ENCODE measurements at regions not wholly inside any gene's neighbourhood (a gene's known extent, or its start where the extent isn't known, plus 50 kb on each side); places are given as distances from the start of the nearest gene placed in this dataset.

GRCh38 chr18:52009958-52010357 lies 330.0 kb upstream of the DCC start:
- Histone ChIP-seq H3K4me2 (ENCODE audit: insufficient read depth, low read length) (no peak overlapping the region), H3K27ac (ENCODE audit: extremely low read depth, low read depth, low read length) (no peak overlapping the region), H3K9me3 (replicated peaks; ENCODE audit: control insufficient read depth, insufficient read depth, low read depth, low read length) (no peaks in the 10 kb centered on the region), H2AFZ (ENCODE audit: low read depth, low read length) (no peak overlapping the region), H3K79me2 (ENCODE audit: control insufficient read depth, insufficient read depth, low read length) (no peaks in the 10 kb centered on the region), H3K4me3 (no peak overlapping the region), H3K36me3 (ENCODE audit: control insufficient read depth, insufficient read depth, low read length) (no peaks in the 10 kb centered on the region), H3K27me3 (ENCODE audit: control insufficient read depth in 2 of 2, insufficient read depth in 2 of 2, low read length in 2 of 2) (no peaks in the 10 kb centered on the region), H3K9ac (ENCODE audit: insufficient read depth in 1 of 2, low read depth in 2 of 2, low read length in 2 of 2) (no peak overlapping the region), H4K20me1 (replicated peaks; ENCODE audit: control insufficient read depth, insufficient read depth, low read length) (no peaks in the 10 kb centered on the region), H3K4me1 (replicated peaks in 1 of 2; ENCODE audit: control insufficient read depth in 2 of 2, insufficient read depth in 2 of 2, low read length in 2 of 2) (no peaks in the 10 kb centered on the region), H3K9me1 (ENCODE audit: control insufficient read depth, insufficient read depth, low read length) (no peaks in the 10 kb centered on the region)
- ATAC-seq (no peak), DNase-seq (ENCODE audit: extremely low read depth in 1 of 4, low spot score in 3 of 4) (no peak), FAIRE-seq (no peak)
- ChIA-PET POLR2A (no interaction called here), CTCF (ENCODE audit: low intra/inter-chr PET ratio) (no interaction called here)
- WGBS (ENCODE audit: insufficient coverage, low coverage, missing lambda C conversion rate): 0% methylated on average over 1 of the region's 1 CpG
- TF ChIP-seq TCF7L2 (IDR thresholded peaks at IDR 0.05; ENCODE audit: low read depth, low read length) (no peak), MAFF (IDR thresholded peaks at IDR 0.05; ENCODE audit: low read length) (no peak), ZNF551 (CRISPR knock-in tag; IDR thresholded peaks at IDR 0.05) (no peak), TEAD4 (IDR thresholded peaks at IDR 0.05; ENCODE audit: low read length) (no peak), TEAD4 (CRISPR knock-in tag; IDR thresholded peaks at IDR 0.05; ENCODE audit: borderline replicate concordance) (no peak), POLR2G (IDR thresholded peaks at IDR 0.05; ENCODE audit: low read depth, low read length) (no peak), RFX5 (IDR thresholded peaks at IDR 0.05; ENCODE audit: low read depth, low read length) (no peak), FOXA3 (CRISPR knock-in tag; conservative IDR thresholded peaks at IDR 0.05 in 1 of 2, IDR thresholded peaks at IDR 0.05 in 1 of 2) (no peak), ETS2 (tag; IDR thresholded peaks at IDR 0.05; ENCODE audit: borderline replicate concordance, poor library complexity, severe bottlenecking) (no peak), ATF6 (CRISPR knock-in tag; IDR thresholded peaks at IDR 0.05) (no peak), BRF2 (IDR thresholded peaks at IDR 0.05; ENCODE audit: borderline replicate concordance, insufficient read depth, insufficient read length) (no peak)
- no TSS peak for BruUV-seq (replicated peaks)
- intact Hi-C loops (cut with micrococcal nuclease) (no loop called here), in situ Hi-C loops (cut with MboI) (no loop called here)

Measured in K562 (cell line).